ENCODE measurements at regions not wholly inside any gene's neighbourhood (a gene's known extent, or its start where the extent isn't known, plus 50 kb on each side); places are given as distances from the start of the nearest gene placed in this dataset.
A peak's percentile ranks its signal among the peaks of the same experiment; 100 is the strongest.
"Not testable (repeated sequence)": the region's sequence is repeated elsewhere in the genome, so short reads cannot be mapped to it uniquely, and the experiment has no call there.

GRCh38 chrX:16067886-16068515 lies 55.4 kb upstream of the GRPR start:
- no peak for DNase-seq

GRCh38 chrX:16063921-16064320 lies 59.4 kb upstream of the GRPR start:
- no peak for DNase-seq

GRCh38 chrX:16063141-16063540 lies 60.2 kb upstream of the GRPR start:
- no peak for DNase-seq

GRCh38 chrX:16061296-16061695 lies 62.1 kb upstream of the GRPR start:
- no peak for DNase-seq

- DNase-seq: no peak
Measured at GRCh38 chrX:16060252-16060651, 63.1 kb upstream of the GRPR start.

- DNase-seq: not testable (repeated sequence)
Measured at GRCh38 chrX:16049126-16049525, 74.2 kb upstream of the GRPR start.

- no peak for DNase-seq
Measured at GRCh38 chrX:16042980-16043379, 80.4 kb upstream of the GRPR start.

- no peak for DNase-seq
Measured at GRCh38 chrX:16039834-16040233, 83.5 kb upstream of the GRPR start.

GRCh38 chrX:16039363-16039762 lies 84.0 kb upstream of the GRPR start:
- DNase-seq: no peak

GRCh38 chrX:16033331-16033730 lies 90.0 kb upstream of the GRPR start:
- no peak for DNase-seq

- DNase-seq: no peak
Measured at GRCh38 chrX:16028576-16028975, 94.8 kb upstream of the GRPR start.

GRCh38 chrX:16023790-16024734 lies 99.3 kb upstream of the GRPR start:
- no peak for DNase-seq

- DNase-seq: no peak
Measured at GRCh38 chrX:16022580-16023200, 100.7 kb upstream of the GRPR start.

GRCh38 chrX:16018291-16018690 lies 105.1 kb upstream of the GRPR start:
- DNase-seq: no peak

GRCh38 chrX:16014171-16014570 lies 109.2 kb upstream of the GRPR start:
- no peak for DNase-seq

- DNase-seq: no peak
Measured at GRCh38 chrX:16012250-16012649, 111.1 kb upstream of the GRPR start.

- DNase-seq: no peak
Measured at GRCh38 chrX:16005917-16006316, 117.4 kb upstream of the GRPR start.

GRCh38 chrX:16002185-16002584 lies 121.2 kb upstream of the GRPR start:
- no peak for DNase-seq

- no peak for DNase-seq
Measured at GRCh38 chrX:15998350-15998749, 125.0 kb upstream of the GRPR start.

GRCh38 chrX:15989716-15990115 lies 133.6 kb upstream of the GRPR start:
- DNase-seq: no peak

GRCh38 chrX:15988661-15989603 lies 134.3 kb upstream of the AP1S2 start:
- DNase-seq: no peak

- DNase-seq: peak; percentile 32
Measured at GRCh38 chrX:15985937-15986336, 131.3 kb upstream of the AP1S2 start.

GRCh38 chrX:15983034-15983433 lies 128.4 kb upstream of the AP1S2 start:
- DNase-seq: no peak

Measured in stimulated activated CD8-positive, alpha-beta memory T cell treated with anti-CD3 and anti-CD28 coated beads, Interleukin-4, amount 100 ng/mL, for 48 hours (primary cell).